ENCODE measurements at regions not wholly inside any gene's neighbourhood (a gene's known extent, or its start where the extent isn't known, plus 50 kb on each side); places are given as distances from the start of the nearest gene placed in this dataset.
"Not testable (repeated sequence)": the region's sequence is repeated elsewhere in the genome, so short reads cannot be mapped to it uniquely, and the experiment has no call there.

DNA sequence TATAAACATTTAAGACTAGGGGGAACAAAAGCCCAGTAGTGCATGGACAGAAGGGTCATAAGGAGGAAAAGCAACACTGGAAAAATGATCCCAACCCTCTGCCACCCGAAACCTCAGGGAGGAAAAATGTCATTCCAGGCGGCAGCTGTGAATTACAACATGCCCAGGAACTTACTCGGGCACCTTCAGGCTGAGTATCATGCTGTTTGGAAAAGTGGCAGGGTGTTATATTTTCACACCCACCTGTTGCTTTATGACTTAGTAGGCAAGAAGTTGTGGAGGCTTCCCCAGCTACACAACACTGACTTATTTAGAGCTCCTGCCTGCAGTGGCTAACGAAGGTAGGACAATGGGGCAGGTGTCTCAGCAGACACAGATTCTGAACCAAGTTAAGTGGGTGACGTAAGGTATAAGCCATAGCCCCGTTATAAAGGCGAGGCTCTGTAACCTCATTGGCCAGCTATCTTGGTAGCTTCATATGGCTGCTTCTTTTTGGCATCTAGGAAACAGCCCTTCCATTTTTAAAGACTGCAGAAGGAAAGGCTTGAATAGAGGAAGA, 96.1 kb upstream of the IFNG-AS1 start:
- no peak for ATAC-seq
- DNase-seq (ENCODE audit: low spot score), result no peak

DNA sequence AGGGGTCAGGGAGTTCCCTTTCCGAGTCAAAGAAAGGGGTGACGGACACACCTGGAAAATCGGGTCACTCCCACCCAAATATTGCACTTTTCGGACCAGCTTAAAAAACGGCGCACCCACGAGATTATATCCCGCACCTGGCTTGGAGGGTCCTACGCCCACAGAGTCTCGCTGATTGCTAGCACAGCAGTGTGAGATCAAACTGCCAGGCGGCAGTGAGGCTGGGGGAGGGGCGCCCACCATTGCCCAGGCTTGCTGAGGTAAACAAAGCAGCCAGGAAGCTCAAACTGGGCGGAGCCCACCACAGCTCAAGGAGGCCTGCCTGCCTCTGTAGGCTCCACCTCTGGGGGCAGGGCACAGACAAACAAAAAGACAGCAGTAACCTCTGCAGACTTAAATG, 88.8 kb upstream of the IFNG-AS1 start:
- ATAC-seq; DNase-seq (ENCODE audit: low spot score): not testable (repeated sequence)

DNA sequence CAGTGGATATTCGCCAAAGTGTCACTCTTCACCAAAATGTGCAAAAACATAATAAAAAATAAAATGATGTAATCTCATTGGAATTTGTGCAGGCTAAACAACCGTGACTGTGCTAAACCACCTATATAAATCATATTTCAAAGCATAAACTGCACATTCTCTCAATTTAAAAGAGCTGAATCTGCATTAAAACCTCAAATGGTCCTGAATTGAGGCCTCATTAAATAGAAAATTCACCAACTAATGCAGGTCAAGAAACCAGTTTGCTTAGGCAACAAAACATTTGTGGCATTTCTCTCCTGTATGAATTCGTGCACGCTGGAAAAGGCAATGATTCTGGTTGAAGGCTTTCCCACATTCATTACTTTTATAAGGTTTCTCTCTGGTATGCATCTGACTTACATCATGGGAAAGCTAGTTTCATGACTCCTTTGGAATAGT, 80.1 kb upstream of the IFNG-AS1 start:
- ATAC-seq (no peak), DNase-seq (ENCODE audit: low spot score) (no peak)

DNA sequence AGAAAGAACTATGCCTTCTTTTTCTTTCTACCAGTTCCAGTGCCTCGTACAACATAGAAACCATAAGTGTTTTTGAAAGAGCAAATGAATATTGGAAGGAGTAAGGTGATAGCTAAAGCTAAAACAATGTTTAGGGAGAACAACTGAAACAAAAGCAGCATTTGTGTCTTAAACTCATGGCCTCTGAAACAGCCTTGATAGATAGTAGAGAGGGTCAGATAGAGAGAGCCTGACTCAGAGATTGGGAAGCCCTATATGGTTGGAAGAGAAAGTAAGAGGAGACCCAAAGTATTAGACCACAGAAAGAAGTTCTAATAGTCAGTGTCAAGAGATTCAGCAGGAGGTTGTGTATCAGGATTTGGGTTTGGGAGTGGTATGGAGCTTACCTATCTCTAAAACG, 79.6 kb upstream of the IFNG-AS1 start:
- ATAC-seq (no peak), DNase-seq (ENCODE audit: low spot score) (no peak)

DNA sequence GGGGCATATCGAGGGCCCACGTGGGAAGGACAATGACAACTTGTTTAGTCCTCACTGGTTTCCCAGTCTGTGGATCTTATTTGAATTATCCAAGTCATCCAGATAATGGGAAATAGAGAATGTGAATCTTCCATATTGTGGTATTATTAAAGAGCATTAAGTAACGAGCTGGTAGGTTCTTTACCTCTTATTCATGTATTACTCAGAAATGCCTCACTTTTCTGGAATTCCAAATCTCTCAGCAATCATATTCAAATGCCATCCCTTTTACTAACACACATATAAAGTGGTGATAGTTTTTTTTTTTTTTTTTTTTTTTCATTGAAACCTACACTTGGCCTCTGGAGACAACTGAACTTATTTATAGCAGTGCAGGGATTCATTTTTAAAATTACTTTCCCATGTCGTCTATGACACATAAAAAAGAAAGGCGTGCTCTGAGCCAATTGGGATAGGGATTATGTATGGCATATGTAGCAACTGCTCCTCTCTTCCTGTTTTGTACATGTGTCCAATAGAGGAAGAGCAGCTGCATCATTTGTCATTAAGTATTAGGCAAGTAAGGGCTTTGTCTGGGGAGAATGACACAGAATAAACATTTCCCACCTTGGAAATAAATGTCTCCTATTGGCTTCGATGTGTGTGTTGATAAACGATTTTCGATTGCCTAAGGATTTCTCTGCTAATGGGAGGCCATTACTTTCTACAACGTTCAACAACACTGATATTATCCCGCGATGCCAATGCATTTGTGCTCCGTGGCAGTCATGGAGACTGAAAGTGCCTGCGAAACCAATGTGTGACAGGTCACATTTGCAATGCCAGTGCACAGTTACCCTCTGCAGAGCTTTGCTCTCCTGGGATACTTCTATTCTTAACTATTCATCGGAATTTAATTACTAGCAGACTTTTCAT, 78.6 kb upstream of the IFNG-AS1 start:
- ATAC-seq (no peak), DNase-seq (ENCODE audit: low spot score) (no peak)

DNA sequence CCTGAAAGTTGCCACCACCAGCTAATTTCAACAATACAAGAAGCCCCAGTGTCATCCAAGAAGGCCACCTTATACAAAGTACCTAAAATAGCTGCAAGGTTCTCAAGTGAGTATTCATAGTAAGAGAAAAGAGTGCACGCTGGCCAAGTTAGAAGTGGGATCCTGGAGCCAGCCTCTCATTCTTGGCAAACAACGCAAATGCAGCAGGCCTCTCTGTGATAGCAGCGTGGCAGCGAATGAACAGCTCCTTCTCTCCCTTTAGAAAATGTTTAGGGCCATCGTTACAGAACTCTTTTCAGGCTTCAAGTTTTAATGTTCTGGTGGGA, 78.0 kb upstream of the IFNG-AS1 start:
- ATAC-seq (no peak), DNase-seq (ENCODE audit: low spot score) (no peak)

DNA sequence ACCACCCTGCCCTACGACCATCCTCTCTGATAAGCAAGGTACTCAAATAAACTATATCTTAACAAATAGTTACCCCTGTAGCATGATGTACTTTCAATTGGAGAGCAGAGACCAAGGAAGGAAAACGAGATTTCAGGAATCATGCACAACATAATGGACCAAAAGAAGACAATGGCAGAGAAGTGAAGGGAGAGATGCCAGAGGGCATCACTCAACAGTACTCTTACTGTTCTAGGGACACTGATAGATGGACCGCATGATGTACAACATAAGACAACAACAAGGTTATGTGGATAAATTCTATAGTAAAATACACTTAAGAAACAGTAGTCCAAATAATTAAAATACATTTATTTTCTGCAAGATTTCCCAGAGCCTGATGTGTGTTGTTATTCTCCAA, 77.5 kb upstream of the IFNG-AS1 start:
- no peak for DNase-seq (ENCODE audit: low spot score)
- ATAC-seq, result no peak

DNA sequence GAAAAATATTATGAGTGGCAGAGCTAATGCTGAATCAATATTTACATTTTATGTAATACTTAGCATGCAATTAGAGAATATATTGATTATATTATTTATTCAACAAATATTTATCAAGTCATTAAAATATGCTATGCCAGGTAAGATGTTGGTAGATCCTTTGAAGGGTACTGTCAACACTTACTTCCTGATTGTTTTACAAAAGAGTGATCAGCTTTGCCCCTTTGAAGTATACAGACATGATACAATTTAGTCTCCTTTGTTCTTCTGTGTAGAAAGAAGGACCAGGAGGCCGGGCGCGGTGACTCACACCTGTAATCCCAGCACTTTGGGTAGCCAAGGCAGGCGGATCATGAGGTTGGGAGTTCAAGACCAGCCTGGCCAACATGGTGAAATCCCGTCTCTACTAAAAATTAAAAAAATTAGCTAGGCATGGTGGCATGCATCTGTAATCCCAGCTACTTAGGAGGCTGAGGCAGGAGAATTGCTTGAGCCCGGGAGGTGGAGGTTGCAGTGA, 73.9 kb upstream of the IFNG-AS1 start:
- DNase-seq (ENCODE audit: low spot score), result no peak
- no peak for ATAC-seq

DNA sequence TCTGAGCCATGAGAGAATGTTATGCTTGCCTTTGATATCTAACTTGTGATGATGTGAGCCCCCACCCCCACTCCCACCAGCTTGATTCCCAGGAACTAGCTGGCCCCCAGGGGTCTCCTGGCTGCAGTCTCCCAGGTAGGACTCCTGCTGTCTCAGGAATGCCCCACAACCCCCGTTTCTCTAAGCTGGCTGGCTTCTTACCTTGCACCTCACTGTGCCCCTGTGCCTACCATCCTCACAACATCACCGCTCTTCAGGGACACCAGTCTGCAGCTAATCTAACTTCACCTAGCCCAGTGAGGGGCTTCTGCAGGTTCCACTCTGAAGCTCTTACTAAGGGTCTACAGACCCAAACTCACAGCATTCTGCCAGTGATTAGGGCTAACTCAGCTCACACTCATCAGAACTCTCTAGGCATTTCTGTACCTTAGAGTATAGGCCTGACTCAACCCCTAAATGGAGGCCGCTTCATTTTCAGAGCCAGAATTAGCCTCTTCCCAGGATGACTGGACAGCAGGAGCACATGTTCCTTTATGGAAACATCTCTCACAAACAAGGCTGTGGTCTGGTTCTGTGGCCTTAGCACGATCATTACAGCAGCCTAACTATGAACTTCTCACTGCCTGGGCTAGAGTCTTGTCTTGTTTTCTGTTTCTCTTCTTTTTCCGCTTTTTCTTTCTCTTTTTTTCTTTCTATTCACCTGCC, 72.8 kb upstream of the IFNG-AS1 start:
- no peak for DNase-seq (ENCODE audit: low spot score)
- ATAC-seq, result no peak

DNA sequence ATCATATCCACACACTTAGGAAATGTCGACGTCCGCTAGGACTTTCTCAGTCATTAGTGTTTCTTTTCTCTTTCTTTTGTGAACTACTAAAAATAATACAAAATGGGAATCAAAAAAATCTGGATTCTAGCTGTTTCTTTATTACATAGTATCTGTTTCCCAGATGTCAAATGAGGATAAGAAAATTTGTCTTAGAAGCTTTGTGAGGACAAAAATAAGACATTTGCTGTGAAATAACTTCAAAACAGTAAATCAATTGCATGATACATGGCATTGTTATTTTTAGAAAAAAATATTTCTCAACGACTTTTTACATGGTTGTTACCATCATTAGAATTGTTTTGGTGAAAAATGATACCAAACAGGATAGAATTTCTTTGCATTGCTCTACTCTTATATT, 71.4 kb upstream of the IFNG-AS1 start:
- no peak for DNase-seq (ENCODE audit: low spot score)
- no peak for ATAC-seq

DNA sequence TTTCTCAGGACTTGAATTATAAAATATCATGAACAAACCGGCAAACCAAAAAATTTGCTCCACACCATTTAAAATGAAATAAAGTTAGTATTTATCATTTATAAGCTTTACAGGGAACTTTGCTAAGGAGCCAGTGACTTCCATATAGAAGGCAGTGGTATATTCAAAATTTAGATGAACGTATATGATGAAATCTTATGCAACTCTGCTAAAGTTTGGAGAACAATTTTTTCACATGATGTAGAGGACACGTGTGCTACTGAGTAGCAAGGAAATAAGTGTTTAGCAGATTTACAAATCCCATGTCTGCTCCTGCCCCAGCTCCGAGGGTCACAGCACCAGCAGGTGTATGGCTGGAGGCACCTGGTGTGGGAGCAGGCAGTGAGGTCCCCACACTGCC, 70.8 kb upstream of the IFNG-AS1 start:
- DNase-seq (ENCODE audit: low spot score), result no peak
- ATAC-seq, result no peak

DNA sequence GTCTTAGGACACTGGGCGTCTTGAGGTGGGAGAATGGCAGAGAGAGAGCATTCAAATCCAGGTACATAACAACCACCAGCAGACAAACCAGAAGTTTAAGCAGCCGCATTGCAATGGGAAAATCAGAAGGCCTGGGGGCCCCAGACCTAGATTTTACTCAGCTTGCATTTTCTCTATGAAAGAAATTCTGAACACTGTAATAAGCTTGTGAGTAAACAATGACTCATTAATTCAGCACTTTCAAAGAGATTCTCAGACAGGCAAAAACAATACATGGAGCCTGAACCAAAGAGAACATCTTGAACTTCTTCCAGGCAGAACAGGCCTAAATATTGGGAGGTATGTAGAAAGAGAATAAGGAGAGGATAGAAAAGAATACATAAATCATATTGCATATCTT, 69.8 kb upstream of the IFNG-AS1 start:
- DNase-seq (ENCODE audit: low spot score) (no peak), ATAC-seq (no peak)

DNA sequence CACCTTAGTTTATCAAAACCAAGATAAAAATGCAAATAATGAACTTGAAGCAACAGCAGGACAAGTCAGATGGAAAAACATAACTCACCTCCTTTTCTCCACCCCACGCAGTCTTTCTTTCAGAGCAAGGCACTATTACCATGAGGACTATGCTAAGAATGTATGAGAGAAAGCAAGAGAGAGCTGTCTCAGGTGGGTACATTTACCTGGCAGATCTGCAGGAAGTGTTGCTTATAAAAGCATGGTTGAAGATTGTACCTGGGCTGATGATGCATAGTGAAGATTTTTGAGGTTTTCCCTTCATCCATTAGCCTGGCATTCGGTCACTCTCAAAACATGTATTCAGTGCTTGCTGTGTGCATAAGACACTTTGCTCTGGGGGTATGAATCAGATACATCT, 68.8 kb upstream of the IFNG-AS1 start:
- no peak for DNase-seq (ENCODE audit: low spot score)
- no peak for ATAC-seq

DNA sequence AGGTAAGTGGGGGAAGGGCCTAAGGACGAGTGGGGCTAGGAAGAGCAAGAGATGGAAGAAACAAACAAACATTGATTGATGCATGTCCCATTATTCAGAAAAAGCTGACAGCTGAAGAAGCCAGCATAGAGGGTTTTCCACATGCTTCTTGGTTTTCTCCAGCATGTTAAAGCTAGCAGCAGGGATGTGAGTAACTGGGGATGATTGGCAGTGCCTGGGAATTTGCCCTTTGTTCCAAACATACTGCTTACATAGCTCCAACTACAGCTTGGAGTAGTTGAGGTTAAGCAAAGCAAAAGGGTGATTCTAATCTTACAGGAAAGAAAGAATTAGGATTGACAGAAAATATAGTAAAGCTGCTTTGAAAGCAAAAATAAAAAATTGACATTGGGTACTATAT, 68.0 kb upstream of the IFNG-AS1 start:
- DNase-seq (ENCODE audit: low spot score), result no peak
- no peak for ATAC-seq

DNA sequence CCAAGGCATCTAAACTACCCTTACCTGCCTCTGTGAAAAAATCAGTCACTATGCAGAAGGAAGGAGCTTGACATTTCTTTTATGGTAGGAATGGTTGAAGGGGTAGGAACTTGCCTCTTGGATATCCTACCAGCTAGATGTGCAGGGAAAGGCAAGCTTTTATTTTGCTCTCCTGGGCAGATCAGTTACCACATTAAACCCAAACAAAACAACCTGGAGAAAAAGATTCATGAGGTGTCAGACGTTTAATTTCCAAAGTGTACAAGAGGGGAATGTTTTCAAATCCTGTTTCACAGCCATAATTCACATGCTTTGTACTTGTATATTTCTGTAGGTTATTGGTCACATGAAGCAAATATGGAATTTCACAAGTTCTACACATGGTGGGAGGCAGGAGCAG, 67.0 kb upstream of the IFNG-AS1 start:
- DNase-seq (ENCODE audit: low spot score), result no peak
- no peak for ATAC-seq

DNA sequence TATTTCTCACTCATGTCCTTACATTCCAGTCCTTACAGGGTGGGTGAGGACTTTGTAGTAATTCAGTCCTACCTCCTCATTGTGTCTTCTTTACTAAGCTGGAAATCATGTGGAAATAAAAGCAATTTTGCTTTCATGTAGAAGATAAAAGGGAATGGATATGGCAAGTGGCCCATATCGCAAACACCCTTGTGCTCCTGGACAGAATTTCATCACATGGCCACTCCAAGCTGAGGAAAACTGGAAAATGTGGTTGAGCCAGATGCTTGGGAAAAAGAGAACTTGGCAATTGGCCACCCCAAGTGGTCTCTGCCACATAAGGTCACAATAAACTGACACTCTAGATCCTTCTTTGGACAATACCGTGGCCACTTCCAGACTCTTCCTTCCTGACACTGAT, 64.2 kb upstream of the IFNG-AS1 start:
- ATAC-seq, result no peak
- DNase-seq (ENCODE audit: low spot score), result no peak

DNA sequence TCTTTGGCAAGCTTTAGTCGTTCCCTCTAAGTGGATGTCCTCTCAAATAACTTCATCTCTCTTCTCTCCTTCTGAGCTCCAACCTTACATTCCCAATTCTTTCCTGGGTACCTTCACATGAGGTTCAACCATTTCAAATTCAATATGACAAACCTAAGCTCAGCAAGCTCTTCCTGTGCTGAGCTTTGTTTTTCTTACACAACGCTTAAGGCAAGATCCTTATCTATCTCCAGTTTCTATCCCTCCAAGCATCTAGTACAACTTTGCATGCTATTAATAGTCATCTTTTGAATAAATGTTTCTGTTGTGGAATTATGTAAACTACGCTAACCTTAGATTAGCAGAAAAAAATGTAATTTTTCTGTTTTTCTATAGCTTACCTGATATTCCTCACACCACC, 63.7 kb upstream of the IFNG-AS1 start:
- DNase-seq (ENCODE audit: low spot score) (no peak), ATAC-seq (no peak)

DNA sequence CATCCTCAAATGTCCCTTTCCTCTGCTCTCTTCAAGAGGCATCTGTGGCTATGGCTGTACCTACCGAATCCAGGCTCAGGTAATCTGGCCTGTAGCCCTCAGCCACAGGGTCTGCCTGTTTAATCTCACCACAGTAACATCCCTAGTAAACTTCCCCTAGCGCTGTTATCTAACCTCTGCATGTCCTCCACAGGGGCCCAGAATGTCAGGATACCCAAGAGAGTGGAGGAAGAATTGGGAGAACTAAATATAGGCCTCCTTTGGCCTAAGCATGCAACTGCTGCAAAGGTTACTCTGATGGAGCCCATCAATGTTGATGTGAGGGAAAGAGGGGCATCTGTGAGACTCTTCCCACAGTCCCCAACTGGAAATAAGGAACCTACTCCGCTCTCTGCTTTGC, 63.2 kb upstream of the IFNG-AS1 start:
- DNase-seq (ENCODE audit: low spot score) (no peak), ATAC-seq (no peak)

DNA sequence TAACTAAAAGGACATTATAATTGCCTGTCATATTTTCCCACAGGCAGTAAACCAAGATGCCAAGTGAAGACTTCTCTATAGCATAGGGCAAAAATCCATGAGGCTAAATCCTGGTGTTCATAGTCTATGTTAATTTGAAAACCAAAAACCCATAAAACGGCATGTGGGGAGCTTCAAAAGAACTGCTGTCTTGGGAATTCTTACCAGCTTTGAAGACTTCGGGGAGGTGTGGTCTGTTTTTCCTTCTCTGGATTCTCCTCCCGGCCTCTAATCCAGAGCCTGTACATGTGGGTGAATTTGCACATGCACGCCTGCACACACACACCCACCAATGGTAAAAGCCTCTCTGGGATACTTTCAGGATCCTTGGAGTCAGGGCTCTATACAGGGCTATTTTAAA, 61.9 kb upstream of the IFNG-AS1 start:
- DNase-seq (ENCODE audit: low spot score) (no peak), ATAC-seq (no peak)

DNA sequence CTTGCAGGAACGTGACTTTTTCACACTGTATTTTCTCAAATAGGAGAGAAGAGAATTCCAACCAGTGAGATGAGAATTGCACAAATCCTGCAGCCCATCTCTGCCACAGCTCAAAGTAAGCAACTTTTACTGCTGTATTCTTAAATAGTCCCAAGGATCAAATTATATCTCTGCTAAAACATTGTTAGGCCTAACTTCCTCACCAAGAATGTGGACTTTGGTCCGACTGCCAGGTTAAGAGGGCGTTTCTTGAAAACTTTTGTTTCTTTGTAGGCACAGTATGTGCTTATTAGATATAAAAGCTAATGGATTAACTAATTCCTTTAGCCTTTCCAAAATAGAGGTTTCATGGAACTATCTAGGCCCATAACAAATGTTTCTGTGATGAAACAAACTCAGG, 61.4 kb upstream of the IFNG-AS1 start:
- ATAC-seq, result no peak
- no peak for DNase-seq (ENCODE audit: low spot score)

DNA sequence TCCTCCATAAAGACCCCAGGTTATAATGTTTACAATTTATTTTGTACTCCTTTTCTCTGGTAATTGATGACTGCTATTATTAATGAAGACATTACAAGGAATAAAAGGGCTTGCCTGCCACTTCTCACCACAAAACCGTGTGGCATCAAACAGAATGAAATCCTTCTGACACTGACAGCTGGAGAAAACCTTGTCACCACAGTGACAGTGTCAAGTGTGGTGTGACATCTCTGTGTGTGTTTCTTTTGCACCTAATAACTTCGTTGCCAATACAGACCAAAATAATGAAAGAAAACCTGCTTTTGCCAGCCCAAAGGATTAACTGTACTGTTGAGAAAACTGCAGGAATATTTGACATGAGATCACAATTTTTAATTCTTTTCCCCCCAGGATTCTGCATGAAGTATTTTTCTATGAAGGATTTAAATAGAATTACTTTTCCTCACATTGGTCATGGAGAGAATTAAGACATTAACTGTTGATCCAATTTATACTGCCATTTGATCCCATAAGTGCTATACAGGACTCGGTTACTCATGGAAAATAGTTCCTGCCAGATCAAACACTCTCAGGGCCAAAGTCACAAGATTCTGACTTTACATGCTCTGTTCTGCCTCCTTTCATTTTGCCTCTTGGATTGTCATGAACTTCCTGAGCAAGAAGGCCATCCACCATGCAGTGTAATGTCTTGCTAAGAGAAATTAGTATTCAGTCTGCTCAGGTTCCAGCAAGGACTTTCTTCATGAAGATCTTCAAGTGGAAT, 60.4 kb upstream of the IFNG-AS1 start:
- peak; percentile 21 for ATAC-seq
- no peak for DNase-seq (ENCODE audit: low spot score)

All from left lobe of liver (tissue), 2 donors.